HG03520 (cell line): ENCODE measurements at regions not wholly inside any gene's neighbourhood (a gene's known extent, or its start where the extent isn't known, plus 50 kb on each side); places are given as distances from the start of the nearest gene placed in this dataset.

ENCODE experiments used
- ATAC-seq: cut with Tn5 transposase; IDR thresholded peaks from one replicate; pipeline ENCODE4 v1.9.1; 2021; ENCODE audit warnings: mild to moderate bottlenecking, moderate library complexity; ENCODE audit not compliant: unreplicated experiment

GRCh38 chr20:41800040-41800439 lies 181.9 kb upstream of the CHD6 start:
- ATAC-seq = no peak

- ATAC-seq = no peak
These were observed 180.8 kb upstream of the CHD6 start for GRCh38 chr20:41798930-41799502.

GRCh38 chr20:41786158-41786557 lies 168.0 kb upstream of the CHD6 start:
- ATAC-seq = no peak

- no peak for ATAC-seq
These were observed 166.2 kb upstream of the CHD6 start for GRCh38 chr20:41784209-41784958.

GRCh38 chr20:41783423-41784208 lies 165.4 kb upstream of the CHD6 start:
- ATAC-seq = no peak

- ATAC-seq = no peak
These were observed 164.7 kb upstream of the CHD6 start for GRCh38 chr20:41782730-41783406.

GRCh38 chr20:41782255-41782654 lies 164.1 kb upstream of the CHD6 start:
- no peak for ATAC-seq

- no peak for ATAC-seq
These were observed 158.2 kb upstream of the CHD6 start for GRCh38 chr20:41776421-41776820.

- ATAC-seq = no peak
These were observed 156.1 kb upstream of the CHD6 start for GRCh38 chr20:41774291-41774690.

GRCh38 chr20:41770965-41771364 lies 152.8 kb upstream of the CHD6 start:
- ATAC-seq = no peak

GRCh38 chr20:41770427-41770826 lies 152.2 kb upstream of the CHD6 start:
- no peak for ATAC-seq

GRCh38 chr20:41769592-41770018 lies 151.4 kb upstream of the CHD6 start:
- no peak for ATAC-seq

GRCh38 chr20:41750137-41750536 lies 132.0 kb upstream of the CHD6 start:
- ATAC-seq = no peak

GRCh38 chr20:41748756-41749582 lies 130.8 kb upstream of the CHD6 start:
- no peak for ATAC-seq

GRCh38 chr20:41748051-41748450 lies 129.9 kb upstream of the CHD6 start:
- ATAC-seq = no peak

GRCh38 chr20:41747226-41747625 lies 129.0 kb upstream of the CHD6 start:
- no peak for ATAC-seq

GRCh38 chr20:41746635-41747034 lies 128.5 kb upstream of the CHD6 start:
- no peak for ATAC-seq

- ATAC-seq = peak; percentile 53
These were observed 120.5 kb upstream of the CHD6 start for GRCh38 chr20:41738604-41739206.

GRCh38 chr20:41735949-41736348 lies 117.8 kb upstream of the CHD6 start:
- ATAC-seq = no peak

GRCh38 chr20:41734506-41734945 lies 116.3 kb upstream of the CHD6 start:
- no peak for ATAC-seq
